ENCODE measurements at regions not wholly inside any gene's neighbourhood (a gene's known extent, or its start where the extent isn't known, plus 50 kb on each side); places are given as distances from the start of the nearest gene placed in this dataset.

- no peaks in the 10 kb centered on the region for H3K4me1 ChIP-seq
- peaks cover 40% of the 10 kb centered on the region for H3K27me3 ChIP-seq (ENCODE audit: low read depth)
- no peak for TF ChIP-seq CTCF (IDR thresholded peaks at IDR 0.05)
- intact Hi-C loops (cut with DNase I) = no loop called here
- H3K4me3 ChIP-seq = no peak overlapping the region
- H3K36me3 ChIP-seq = no peaks in the 10 kb centered on the region
- ATAC-seq (no peak), DNase-seq (no peak)
- H3K9me3 ChIP-seq = no peaks in the 10 kb centered on the region
- no peak overlapping the region for H3K27ac ChIP-seq
Measured at GRCh38 chr1:2966449-2967328, 54.6 kb upstream of the ACTRT2 start.

- Histone ChIP-seq H3K4me1 (no peaks in the 10 kb centered on the region), H3K36me3 (no peaks in the 10 kb centered on the region), H3K27ac (no peak overlapping the region), H3K27me3 (ENCODE audit: low read depth) (peaks cover 34% of the 10 kb centered on the region), H3K9me3 (no peaks in the 10 kb centered on the region), H3K4me3 (no peak overlapping the region)
- ATAC-seq (no peak), DNase-seq (no peak)
- intact Hi-C loops (cut with DNase I) = no loop called here
- no peak for TF ChIP-seq CTCF (IDR thresholded peaks at IDR 0.05)
Measured at GRCh38 chr1:2967329-2967725, 53.9 kb upstream of the ACTRT2 start.

GRCh38 chr1:2967881-2968280 lies 53.4 kb upstream of the ACTRT2 start:
- Histone ChIP-seq H3K9me3 (no peaks in the 10 kb centered on the region), H3K27ac (no peak overlapping the region), H3K4me1 (no peaks in the 10 kb centered on the region), H3K27me3 (ENCODE audit: low read depth) (peaks cover 30% of the 10 kb centered on the region), H3K36me3 (no peaks in the 10 kb centered on the region), H3K4me3 (no peak overlapping the region)
- DNase-seq (no peak), ATAC-seq (no peak)
- intact Hi-C loops (cut with DNase I) = no loop called here
- TF ChIP-seq CTCF (IDR thresholded peaks at IDR 0.05) = no peak

- DNase-seq (no peak), ATAC-seq (no peak)
- peaks cover 25% of the 10 kb centered on the region for H3K27me3 ChIP-seq (ENCODE audit: low read depth)
- TF ChIP-seq CTCF (IDR thresholded peaks at IDR 0.05) = no peak
- no peak overlapping the region for H3K27ac ChIP-seq
- no peaks in the 10 kb centered on the region for H3K4me1 ChIP-seq
- H3K36me3 ChIP-seq = no peaks in the 10 kb centered on the region
- H3K4me3 ChIP-seq = no peak overlapping the region
- H3K9me3 ChIP-seq = no peaks in the 10 kb centered on the region
- intact Hi-C loops (cut with DNase I) = no loop called here
Measured at GRCh38 chr1:2968471-2968881, 52.8 kb upstream of the ACTRT2 start.

- peaks cover 32% of the 10 kb centered on the region for H3K27me3 ChIP-seq (ENCODE audit: low read depth)
- ATAC-seq (no peak), DNase-seq (no peak)
- intact Hi-C loops (cut with DNase I) = no loop called here
- no peaks in the 10 kb centered on the region for H3K36me3 ChIP-seq
- H3K9me3 ChIP-seq = no peaks in the 10 kb centered on the region
- H3K4me3 ChIP-seq = no peak overlapping the region
- no peak for TF ChIP-seq CTCF (IDR thresholded peaks at IDR 0.05)
- H3K27ac ChIP-seq = no peak overlapping the region
- no peaks in the 10 kb centered on the region for H3K4me1 ChIP-seq
Measured at GRCh38 chr1:2969011-2969844, 52.0 kb upstream of the ACTRT2 start.
